DND-41 (cell line): ENCODE measurements at regions not wholly inside any gene's neighbourhood (a gene's known extent, or its start where the extent isn't known, plus 50 kb on each side); places are given as distances from the start of the nearest gene placed in this dataset.

Experiments used
- ATAC-seq: fragments of 200-7000 bp; cut with Tn5 transposase; 3 replicates; pipeline ENCODE4 v1.9.1; 2021; ENCODE audit warnings: low read depth; ENCODE audit not compliant: insufficient read depth
- DNase-seq: peaks from one replicate; pipeline ENCODE4 v3.0.0-alpha.2; 2020
- H2AFZ ChIP-seq: 2 replicates; pipeline ENCODE4 v1.6.0; 2012; ENCODE audit warnings: low read depth, low read length
- H3K27ac ChIP-seq: 2 replicates; pipeline ENCODE4 v1.5.1; 2012; ENCODE audit warnings: low read length, inconsistent platforms
- H3K27me3 ChIP-seq: fragments of 200-600 bp; sonication (generic); 2 replicates; pipeline ENCODE4 v1.6.0; 2012; ENCODE audit warnings: low read length, mild to moderate bottlenecking, inconsistent platforms; ENCODE audit not compliant: insufficient read depth, poor library complexity
- H3K36me3 ChIP-seq: 2 replicates; pipeline ENCODE4 v1.5.1; 2012; ENCODE audit warnings: low read length, inconsistent platforms; ENCODE audit not compliant: insufficient read depth
- H3K4me1 ChIP-seq: 2 replicates; pipeline ENCODE4 v1.5.1; 2012; ENCODE audit warnings: mild to moderate bottlenecking, low read length; ENCODE audit not compliant: insufficient read depth
- H3K4me2 ChIP-seq: 2 replicates; pipeline ENCODE4 v1.6.0; 2012; ENCODE audit warnings: mild to moderate bottlenecking, moderate library complexity, low read length, inconsistent platforms; ENCODE audit not compliant: insufficient read depth
- H3K4me3 ChIP-seq, 2 experiments: fragments of 200-600 bp in 1 of 2; shearing (Covaris generic) in 1 of 2; 2 replicates each; pipeline ENCODE4 v1.5.1; 2012 to 2016; ENCODE audit warnings: inconsistent platforms in 2 of 2, low read length in 2 of 2, mild to moderate bottlenecking in 2 of 2, low read depth in 1 of 2, moderate library complexity in 1 of 2
- H3K79me2 ChIP-seq: 2 replicates; pipeline ENCODE4 v1.6.0; 2012; ENCODE audit warnings: low read length, inconsistent platforms; ENCODE audit not compliant: insufficient read depth
- H3K9ac ChIP-seq: 2 replicates; pipeline ENCODE4 v1.6.0; 2012; ENCODE audit warnings: low read depth, mild to moderate bottlenecking, inconsistent platforms, low read length, moderate library complexity
- H3K9me3 ChIP-seq: 2 replicates; pipeline ENCODE4 v1.5.1; 2012; ENCODE audit warnings: low read length, moderate library complexity, mild to moderate bottlenecking, inconsistent platforms; ENCODE audit not compliant: insufficient read depth, severe bottlenecking
- H4K20me1 ChIP-seq: 2 replicates; pipeline ENCODE4 v1.6.0; 2012; ENCODE audit warnings: low read length; ENCODE audit not compliant: insufficient read depth
- EZH2 ChIP-seq: IDR thresholded peaks from 3 replicates; pipeline ENCODE4 v1.6.1; 2012; ENCODE audit warnings: borderline replicate concordance, low read depth, mild to moderate bottlenecking, moderate library complexity, low read length, inconsistent platforms; ENCODE audit not compliant: severe bottlenecking
- TF ChIP-seq, protein P1 (sequence below): IDR thresholded peaks from 2 replicates; pipeline ENCODE4 v1.5.1; 2012; ENCODE audit warnings: borderline replicate concordance, low read length, moderate library complexity, mild to moderate bottlenecking; ENCODE audit not compliant: poor library complexity, severe bottlenecking; ENCODE audit errors: extremely low read depth

DNA sequence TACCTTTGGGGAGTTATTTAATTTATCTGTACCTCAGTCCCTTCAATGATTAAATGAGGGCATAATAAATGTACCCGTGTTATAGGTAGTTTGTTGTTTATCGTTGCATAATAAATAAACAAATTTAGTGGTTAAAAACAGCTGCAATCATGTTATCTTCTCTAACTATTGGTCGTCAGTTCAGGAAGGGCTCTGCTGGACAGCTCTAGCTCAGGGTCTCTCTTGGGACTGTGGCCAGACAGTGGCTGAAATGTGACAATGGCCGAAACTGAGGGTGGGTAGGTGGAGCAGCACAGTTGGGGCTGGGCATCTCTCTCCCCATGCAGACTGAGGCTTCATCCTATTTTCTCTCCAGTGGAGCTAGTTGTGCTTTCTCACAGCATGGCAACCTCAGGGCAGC, 632.1 kb upstream of the HS6ST1 start:
- H3K79me2 ChIP-seq = no peaks in the 10 kb centered on the region
- H3K9me3 ChIP-seq = no peaks in the 10 kb centered on the region
- no peak overlapping the region for H3K9ac ChIP-seq
- TF ChIP-seq, protein P1, sequence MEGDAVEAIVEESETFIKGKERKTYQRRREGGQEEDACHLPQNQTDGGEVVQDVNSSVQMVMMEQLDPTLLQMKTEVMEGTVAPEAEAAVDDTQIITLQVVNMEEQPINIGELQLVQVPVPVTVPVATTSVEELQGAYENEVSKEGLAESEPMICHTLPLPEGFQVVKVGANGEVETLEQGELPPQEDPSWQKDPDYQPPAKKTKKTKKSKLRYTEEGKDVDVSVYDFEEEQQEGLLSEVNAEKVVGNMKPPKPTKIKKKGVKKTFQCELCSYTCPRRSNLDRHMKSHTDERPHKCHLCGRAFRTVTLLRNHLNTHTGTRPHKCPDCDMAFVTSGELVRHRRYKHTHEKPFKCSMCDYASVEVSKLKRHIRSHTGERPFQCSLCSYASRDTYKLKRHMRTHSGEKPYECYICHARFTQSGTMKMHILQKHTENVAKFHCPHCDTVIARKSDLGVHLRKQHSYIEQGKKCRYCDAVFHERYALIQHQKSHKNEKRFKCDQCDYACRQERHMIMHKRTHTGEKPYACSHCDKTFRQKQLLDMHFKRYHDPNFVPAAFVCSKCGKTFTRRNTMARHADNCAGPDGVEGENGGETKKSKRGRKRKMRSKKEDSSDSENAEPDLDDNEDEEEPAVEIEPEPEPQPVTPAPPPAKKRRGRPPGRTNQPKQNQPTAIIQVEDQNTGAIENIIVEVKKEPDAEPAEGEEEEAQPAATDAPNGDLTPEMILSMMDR = no peak
- no peak for TF ChIP-seq EZH2
- no peak for DNase-seq
- H3K27ac ChIP-seq = no peak overlapping the region
- H3K27me3 ChIP-seq = peaks cover 5% of the 10 kb centered on the region
- no peak overlapping the region for H3K4me3 ChIP-seq
- no peaks in the 10 kb centered on the region for H4K20me1 ChIP-seq
- no peaks in the 10 kb centered on the region for H3K4me1 ChIP-seq
- ATAC-seq = no peak
- H3K4me2 ChIP-seq = no peak overlapping the region
- H3K36me3 ChIP-seq = no peaks in the 10 kb centered on the region
- no peak overlapping the region for H2AFZ ChIP-seq

DNA sequence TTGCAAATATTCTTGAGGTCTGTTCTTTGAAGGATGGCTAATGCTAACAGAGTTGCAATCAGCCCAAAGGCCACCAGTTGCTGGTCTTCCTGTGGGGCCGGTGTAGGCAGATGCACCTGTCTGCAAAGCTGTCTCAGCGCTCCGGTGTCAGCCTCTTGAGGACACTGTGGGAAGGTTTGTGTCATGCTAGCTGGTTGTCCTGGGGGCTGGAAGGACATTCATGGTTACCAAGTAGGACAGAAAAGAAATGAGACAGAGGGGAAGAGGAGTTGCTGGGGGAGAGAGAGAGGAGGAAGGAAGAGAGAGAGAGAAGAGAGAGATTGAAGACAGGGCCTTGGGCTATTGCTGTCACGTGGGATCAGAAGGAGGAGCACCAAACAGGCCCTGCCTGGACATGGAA, 639.6 kb upstream of the HS6ST1 start:
- Histone ChIP-seq H3K79me2 (no peaks in the 10 kb centered on the region), H3K4me3 (no peak overlapping the region), H3K9ac (no peak overlapping the region), H2AFZ (no peak overlapping the region), H4K20me1 (no peaks in the 10 kb centered on the region), H3K4me2 (no peak overlapping the region), H3K27ac (no peak overlapping the region), H3K27me3 (peaks cover 3% of the 10 kb centered on the region), H3K4me1 (no peaks in the 10 kb centered on the region), H3K36me3 (no peaks in the 10 kb centered on the region), H3K9me3 (peaks cover 6% of the 10 kb centered on the region)
- ATAC-seq (no peak), DNase-seq (no peak)
- TF ChIP-seq, protein P1 = no peak
- TF ChIP-seq EZH2 = no peak

DNA sequence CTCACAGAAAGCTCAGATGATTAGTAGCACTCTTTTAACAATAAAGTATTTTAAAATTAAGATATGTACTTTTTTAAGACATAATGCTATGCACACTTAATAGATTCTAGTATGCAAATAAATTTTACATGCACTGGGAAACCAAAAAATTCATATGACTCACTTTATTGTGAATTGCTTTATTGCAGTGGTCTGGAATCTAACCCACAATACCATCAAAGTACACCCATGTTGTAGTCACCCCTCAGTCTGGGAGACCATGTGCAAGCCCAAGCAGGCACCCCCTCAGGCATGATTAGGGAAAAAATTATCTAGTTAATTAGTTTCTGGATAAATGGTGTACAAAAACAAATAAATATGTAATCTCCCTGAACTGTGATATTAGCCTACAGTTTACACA, 649.0 kb upstream of the HS6ST1 start:
- Histone ChIP-seq H4K20me1 (no peaks in the 10 kb centered on the region), H3K79me2 (no peaks in the 10 kb centered on the region), H3K27ac (no peak overlapping the region), H2AFZ (no peak overlapping the region), H3K27me3 (no peaks in the 10 kb centered on the region), H3K4me3 (no peak overlapping the region), H3K4me1 (peaks cover 14% of the 10 kb centered on the region), H3K4me2 (no peak overlapping the region), H3K9ac (no peak overlapping the region), H3K36me3 (no peaks in the 10 kb centered on the region), H3K9me3 (peaks cover under 1% of the 10 kb centered on the region)
- no peak for ATAC-seq
- no peak for TF ChIP-seq EZH2
- TF ChIP-seq, protein P1 = no peak
- no peak for DNase-seq

DNA sequence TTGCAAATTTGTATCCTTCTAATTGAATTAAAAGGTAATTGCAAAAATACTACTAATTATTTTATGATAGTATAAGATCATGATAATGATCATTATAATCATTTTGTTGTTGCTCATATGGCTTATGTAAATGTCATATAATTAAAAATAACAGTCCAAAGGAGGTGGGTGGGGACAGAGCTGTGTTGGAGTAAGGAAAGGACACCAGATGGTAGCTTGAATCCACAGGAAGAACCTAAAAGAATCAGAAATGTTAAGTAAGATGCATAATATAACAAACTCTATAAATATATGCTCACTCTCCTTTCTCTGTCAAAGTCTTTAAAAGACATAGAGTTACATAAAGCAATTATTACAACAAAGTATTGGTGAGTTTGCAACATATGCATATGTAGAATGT, 650.7 kb upstream of the HS6ST1 start:
- Histone ChIP-seq H3K27me3 (no peaks in the 10 kb centered on the region), H3K36me3 (no peaks in the 10 kb centered on the region), H3K27ac (no peak overlapping the region), H2AFZ (no peak overlapping the region), H3K4me1 (peaks cover 14% of the 10 kb centered on the region), H3K4me3 (no peak overlapping the region), H3K9ac (no peak overlapping the region), H4K20me1 (no peaks in the 10 kb centered on the region), H3K9me3 (no peaks in the 10 kb centered on the region), H3K79me2 (no peaks in the 10 kb centered on the region), H3K4me2 (no peak overlapping the region)
- TF ChIP-seq, protein P1 = no peak
- TF ChIP-seq EZH2 = no peak
- DNase-seq (no peak), ATAC-seq (no peak)
